Fibroblast of lung (primary cell): ENCODE measurements at regions not wholly inside any gene's neighbourhood (a gene's known extent, or its start where the extent isn't known, plus 50 kb on each side); places are given as distances from the start of the nearest gene placed in this dataset.

Experiments
- CTCF ChIP-seq, 2 donors: IDR thresholded peaks in 1 of 2; conservative IDR thresholded peaks in 1 of 2; 1 replicate in 1 of 2; 2 replicates in 1 of 2; pipeline ENCODE4 v1.5.1; 2011 to 2012; ENCODE audit warnings: low read length in 2 of 2, control low read depth in 1 of 2, inconsistent platforms in 1 of 2, low read depth in 1 of 2, mild to moderate bottlenecking in 1 of 2
- EZH2 ChIP-seq: IDR thresholded peaks from 2 replicates; pipeline ENCODE4 v1.5.1; 2012; ENCODE audit warnings: low read length, control low read depth, mild to moderate bottlenecking; ENCODE audit errors: missing control alignments

DNA sequence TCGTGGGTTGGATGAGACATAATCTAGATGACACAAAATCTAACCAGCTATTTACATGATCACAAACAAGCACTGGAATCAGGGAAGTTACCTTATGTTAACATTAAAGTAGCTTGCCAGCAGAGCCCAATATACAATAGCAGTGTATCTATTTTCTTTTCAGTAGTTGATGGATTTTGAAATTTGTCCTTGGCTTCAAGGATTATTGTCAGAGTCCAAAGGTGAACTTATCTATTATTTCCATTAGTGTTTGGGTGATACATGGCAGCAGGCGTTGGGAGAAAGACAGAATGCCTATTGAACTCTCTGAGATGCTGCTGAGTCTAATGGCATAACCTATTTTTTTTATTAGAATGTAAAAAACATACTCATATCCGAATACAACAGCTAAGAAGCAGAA lies 223.2 kb upstream of the ACTBL2 start:
- no peak for TF ChIP-seq CTCF (conservative IDR thresholded peaks at IDR 0.05 in 1 of 2, IDR thresholded peaks at IDR 0.05 in 1 of 2; ENCODE audit: low read depth in 1 of 2, low read length in 2 of 2)
- TF ChIP-seq EZH2, result no peak
